H9 (cell line): ENCODE measurements at regions not wholly inside any gene's neighbourhood (a gene's known extent, or its start where the extent isn't known, plus 50 kb on each side); places are given as distances from the start of the nearest gene placed in this dataset.
A peak's percentile ranks its signal among the peaks of the same experiment; 100 is the strongest.

Experiments
- DNase-seq: peaks from one replicate; pipeline ENCODE4 v3.0.0-alpha.2; 2017
- H2AFZ ChIP-seq: one replicate; pipeline ENCODE4 v1.6.1; 2013; ENCODE audit warnings: mild to moderate bottlenecking, low read length, control low read depth, moderate library complexity
- H2AK5ac ChIP-seq: 2 replicates; pipeline ENCODE4 v1.6.1; 2013; ENCODE audit warnings: low read length, control low read depth, mixed read lengths; ENCODE audit not compliant: insufficient read length
- H2BK120ac ChIP-seq: one replicate; pipeline ENCODE4 v1.6.1; 2013; ENCODE audit warnings: low read depth, mild to moderate bottlenecking, low read length, control low read depth, inconsistent platforms; ENCODE audit not compliant: poor library complexity, severe bottlenecking
- H2BK12ac ChIP-seq: 2 replicates; pipeline ENCODE4 v1.6.1; 2013; ENCODE audit warnings: low read length, control low read depth, mixed read lengths, low read depth; ENCODE audit not compliant: insufficient read length
- H2BK15ac ChIP-seq: 2 replicates; pipeline ENCODE4 v1.6.1; 2013; ENCODE audit warnings: low read depth, low read length, control low read depth
- H2BK20ac ChIP-seq: one replicate; pipeline ENCODE4 v1.6.1; 2013; ENCODE audit warnings: low read depth, mild to moderate bottlenecking, low read length, control low read depth, inconsistent platforms; ENCODE audit not compliant: poor library complexity, severe bottlenecking
- H2BK5ac ChIP-seq: 2 replicates; pipeline ENCODE4 v1.6.1; 2013; ENCODE audit warnings: low read length, control low read depth, mixed read lengths; ENCODE audit not compliant: insufficient read length
- H3K14ac ChIP-seq: 2 replicates; pipeline ENCODE4 v1.6.1; 2013; ENCODE audit warnings: low read length, control low read depth; ENCODE audit not compliant: insufficient read depth
- H3K18ac ChIP-seq: 2 replicates; pipeline ENCODE4 v1.6.1; 2013; ENCODE audit warnings: low read depth, mild to moderate bottlenecking, mixed read lengths, low read length, control low read depth; ENCODE audit not compliant: insufficient read length
- H3K23ac ChIP-seq: 2 replicates; pipeline ENCODE4 v1.6.1; 2013; ENCODE audit warnings: low read length, control low read depth, mixed read lengths, low read depth; ENCODE audit not compliant: insufficient read length
- H3K23me2 ChIP-seq: 2 replicates; pipeline ENCODE4 v1.6.1; 2013; ENCODE audit warnings: low read depth, mild to moderate bottlenecking, mixed read lengths, low read length, control low read depth; ENCODE audit not compliant: insufficient read length, poor library complexity, severe bottlenecking
- H3K27ac ChIP-seq: 2 replicates; pipeline ENCODE4 v1.5.1; 2013; ENCODE audit warnings: low read length, control low read depth, mixed read lengths, low read depth; ENCODE audit not compliant: insufficient read length
- H3K27me3 ChIP-seq: 2 replicates; pipeline ENCODE4 v1.6.1; 2013; ENCODE audit warnings: low read length, control low read depth, inconsistent platforms; ENCODE audit not compliant: insufficient read depth
- H3K4ac ChIP-seq: 2 replicates; pipeline ENCODE4 v1.6.1; 2013; ENCODE audit warnings: low read depth, mild to moderate bottlenecking, control low read depth, inconsistent platforms, low read length, moderate library complexity
- H3K4me1 ChIP-seq: 2 replicates; pipeline ENCODE4 v1.6.1; 2013; ENCODE audit warnings: low read length, control low read depth, inconsistent platforms; ENCODE audit not compliant: insufficient read depth
- H3K4me2 ChIP-seq: 2 replicates; pipeline ENCODE4 v1.6.1; 2013; ENCODE audit warnings: low read length, control low read depth, mixed read lengths; ENCODE audit not compliant: insufficient read length, insufficient read depth
- H3K56ac ChIP-seq: 2 replicates; pipeline ENCODE4 v1.6.1; 2013; ENCODE audit warnings: low read depth, mild to moderate bottlenecking, mixed read lengths, low read length, control low read depth; ENCODE audit not compliant: insufficient read length
- H3K79me1 ChIP-seq: 2 replicates; pipeline ENCODE4 v1.6.1; 2013; ENCODE audit warnings: low read depth, mild to moderate bottlenecking, moderate library complexity, low read length, control low read depth, inconsistent platforms; ENCODE audit not compliant: insufficient read depth, poor library complexity, severe bottlenecking
- H3K79me2 ChIP-seq: 2 replicates; pipeline ENCODE4 v1.6.1; 2013; ENCODE audit warnings: low read length, control low read depth, inconsistent platforms; ENCODE audit not compliant: insufficient read depth
- H3K9ac ChIP-seq: 2 replicates; pipeline ENCODE4 v1.6.1; 2013; ENCODE audit warnings: low read length, control low read depth, mixed read lengths; ENCODE audit not compliant: insufficient read length; ENCODE audit errors: extremely low read depth
- H3K9me3 ChIP-seq: one replicate; pipeline ENCODE4 v1.6.1; 2013; ENCODE audit warnings: low read depth, low read length, inconsistent platforms; ENCODE audit not compliant: control insufficient read depth
- H3T11ph ChIP-seq: one replicate; pipeline ENCODE4 v1.6.1; 2013; ENCODE audit warnings: mild to moderate bottlenecking, low read length, control low read depth, inconsistent platforms
- H4K20me1 ChIP-seq: one replicate; pipeline ENCODE4 v1.6.1; 2013; ENCODE audit not compliant: control insufficient read depth, insufficient read length, insufficient read depth
- H4K5ac ChIP-seq: 2 replicates; pipeline ENCODE4 v1.6.1; 2013; ENCODE audit warnings: low read depth, mild to moderate bottlenecking, mixed read lengths, low read length, control low read depth; ENCODE audit not compliant: insufficient read length
- H4K8ac ChIP-seq: replicated peaks from 2 replicates; pipeline ENCODE4 v1.6.1; 2013; ENCODE audit warnings: low read length, control low read depth, mixed read lengths, low read depth; ENCODE audit not compliant: insufficient read length
- H4K91ac ChIP-seq: 2 replicates; pipeline ENCODE4 v1.6.1; 2013; ENCODE audit warnings: low read depth, mild to moderate bottlenecking, moderate library complexity, mixed read lengths, low read length, control low read depth; ENCODE audit not compliant: insufficient read length
- H3K27ac Mint-ChIP-seq, 3 experiments: 2 replicates in 2 of 3; 3 replicates in 1 of 3; pipeline ENCODE4 v1.8.0; 2020 to 2021; ENCODE audit warnings: mixed read lengths in 3 of 3, mild to moderate bottlenecking in 1 of 3, moderate library complexity in 1 of 3
- H3K27me3 Mint-ChIP-seq: 2 replicates; pipeline ENCODE4 v1.8.0; 2021; ENCODE audit warnings: low read depth, mild to moderate bottlenecking, moderate library complexity, mixed read lengths
- H3K36me3 Mint-ChIP-seq, 3 experiments: 2 replicates in 2 of 3; 3 replicates in 1 of 3; pipeline ENCODE4 v1.8.0; 2020 to 2021; ENCODE audit warnings: low read depth in 3 of 3, mixed read lengths in 3 of 3; ENCODE audit not compliant: insufficient read depth in 1 of 3
- H3K4me1 Mint-ChIP-seq, 2 experiments: 2 replicates each; pipeline ENCODE4 v1.8.0; 2020; ENCODE audit warnings: mixed read lengths in 2 of 2
- H3K4me3 Mint-ChIP-seq, 2 experiments: 2 replicates in 1 of 2; 3 replicates in 1 of 2; pipeline ENCODE4 v1.8.0; 2020 to 2021; ENCODE audit warnings: mild to moderate bottlenecking in 2 of 2, mixed read lengths in 2 of 2, moderate library complexity in 1 of 2
- H3K9me3 Mint-ChIP-seq, 2 experiments: 2 replicates in 1 of 2; 3 replicates in 1 of 2; pipeline ENCODE4 v1.8.0; 2020; ENCODE audit warnings: mild to moderate bottlenecking in 2 of 2, mixed read lengths in 2 of 2, moderate library complexity in 1 of 2
- CTCF ChIP-seq: fragments of 200-600 bp; sonication (generic); conservative IDR thresholded peaks from 3 replicates; pipeline ENCODE4 v1.8.0; 2021; ENCODE audit warnings: antibody characterized with exemption, mild to moderate bottlenecking
- WGBS: extraction: QIAGEN DNeasy Blood & Tissue Kit; methylation state at CpG from one replicate; pipeline ENCODE4 v1.1.7; 2013; ENCODE audit warnings: missing lambda C conversion rate, low lambda C conversion rate, mixed read lengths; ENCODE audit not compliant: insufficient read length; ENCODE audit errors: extremely low coverage; 5-methylcytosine and 5-hydroxymethylcytosine counted together

DNA sequence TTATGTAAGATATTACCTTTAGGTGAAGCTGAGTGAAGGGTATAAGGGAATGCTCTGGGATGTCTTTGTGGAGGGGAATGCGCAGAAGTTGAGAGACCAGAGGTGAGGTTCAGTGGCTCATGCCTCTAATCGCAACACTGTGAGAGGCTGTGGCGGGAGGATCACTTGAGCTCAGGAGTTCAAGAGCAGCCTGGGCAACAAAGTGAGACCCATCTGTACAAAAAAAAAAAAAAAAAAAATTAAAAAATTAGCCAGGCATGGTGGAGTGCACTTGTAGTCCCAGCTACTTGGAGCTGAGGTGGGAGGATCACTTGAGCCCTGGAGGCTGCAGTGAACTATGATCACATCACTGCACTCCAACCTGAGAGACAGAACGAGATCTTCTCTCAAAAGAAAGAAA, 57.3 kb upstream of the SP3 start:
- Histone ChIP-seq H2BK12ac (no peak overlapping the region), H2BK15ac (no peak overlapping the region), H3K4me2 (no peak overlapping the region), H2BK20ac (no peak overlapping the region), H3K27me3 (no peaks in the 10 kb centered on the region; the same call in 1 of the 2 replicates), H3K23me2 (no peaks in the 10 kb centered on the region), H3T11ph (no peak overlapping the region), H2AFZ (no peak overlapping the region), H2BK120ac (no peak overlapping the region), H4K8ac (no peak overlapping the region), H3K4me1 (peaks cover 3% of the 10 kb centered on the region; the same call in 1 of the 2 replicates), H3K9me3 (no peaks in the 10 kb centered on the region), H3K18ac (no peak overlapping the region), H3K79me1 (no peaks in the 10 kb centered on the region), H3K23ac (no peak overlapping the region), H3K14ac (no peak overlapping the region), H3K4ac (no peak overlapping the region), H3K79me2 (no peaks in the 10 kb centered on the region), H3K9ac (no peak overlapping the region), H2BK5ac (no peak overlapping the region), H3K27ac (no peak overlapping the region), H3K56ac (no peak overlapping the region), H4K5ac (no peak overlapping the region), H4K91ac (no peak overlapping the region), H4K20me1 (no peaks in the 10 kb centered on the region), H2AK5ac (no peak overlapping the region)
- no peak for DNase-seq
- no peak for TF ChIP-seq CTCF
- peaks cover 38 to 47% of the 10 kb centered on the region in 2 experiments for H3K4me1 Mint-ChIP-seq
- H3K27ac Mint-ChIP-seq, result peak overlapping the region in 1 of 3 experiments; percentile 42; a peak in 1 of 7 replicates
- H3K4me3 Mint-ChIP-seq, result no peak overlapping the region
- 0 out of 2 replicates have a peak, but pooled peaks cover 3% of the 10 kb centered on the region for H3K27me3 Mint-ChIP-seq
- no peaks in the 10 kb centered on the region for H3K36me3 Mint-ChIP-seq
- no peaks in the 10 kb centered on the region for H3K9me3 Mint-ChIP-seq
- no CpG with 5 or more reads among the region's 4 CpGs for WGBS
